Activated B cell treated with CpG ODN at 0.5 μM for 24 hours (primary cell): ENCODE measurements at regions not wholly inside any gene's neighbourhood (a gene's known extent, or its start where the extent isn't known, plus 50 kb on each side); places are given as distances from the start of the nearest gene placed in this dataset.

Source experiments
- ATAC-seq: fragments of 200-7000 bp; cut with Tn5 transposase; one replicate; pipeline ENCODE4 v1.10.0; 2021; ENCODE audit warnings: low read depth, mild to moderate bottlenecking, moderate library complexity
- CTCF ChIA-PET: fragments of 350-600 bp; sonication (Branson Sonifier 250); formaldehyde crosslinking; loops from one replicate; lab custom pipeline; 2021; ENCODE audit warnings: antibody characterized with exemption; lab: Charles Lee
- POLR2A ChIA-PET: fragments of 350-600 bp; sonication (Branson Sonifier 250); formaldehyde crosslinking; loops from one replicate; lab custom pipeline; 2021; ENCODE audit warnings: antibody characterized with exemption; lab: Charles Lee
- DNase-seq: peaks from one replicate; pipeline ENCODE4 v3.0.0; 2022
- H3K27ac Mint-ChIP-seq: one replicate; pipeline ENCODE4 v1.8.0; 2020; ENCODE audit warnings: mixed read lengths
- H3K27me3 Mint-ChIP-seq: one replicate; pipeline ENCODE4 v1.8.0; 2021; ENCODE audit warnings: mixed read lengths
- H3K36me3 Mint-ChIP-seq: one replicate; pipeline ENCODE4 v1.8.0; 2021; ENCODE audit warnings: low read depth, mixed read lengths
- H3K4me1 Mint-ChIP-seq: one replicate; pipeline ENCODE4 v1.8.0; 2021; ENCODE audit warnings: mixed read lengths
- H3K4me3 Mint-ChIP-seq: one replicate; pipeline ENCODE4 v1.8.0; 2020; ENCODE audit warnings: mild to moderate bottlenecking, mixed read lengths
- H3K9me3 Mint-ChIP-seq: one replicate; pipeline ENCODE4 v1.8.0; 2020; ENCODE audit warnings: mixed read lengths
- CTCF ChIP-seq: fragments of 200-600 bp; IDR thresholded peaks from one replicate; pipeline ENCODE4 v1.8.0; 2022; ENCODE audit warnings: antibody characterized with exemption, mild to moderate bottlenecking
- intact Hi-C: fragments of 100-400 bp; cut with micrococcal nuclease; formaldehyde crosslinking; loops from one replicate; pipeline ENCODE4 v1.15.1; 2024

- DNase-seq: no peak
- TF ChIP-seq CTCF: no peak
- no peak for ATAC-seq
- ChIA-PET POLR2A (no interaction called here), CTCF (no interaction called here)
- intact Hi-C loops: no loop called here
- Mint-ChIP-seq H3K9me3 (no peaks in the 10 kb centered on the region), H3K27me3 (peaks cover 17% of the 10 kb centered on the region), H3K4me3 (no peak overlapping the region), H3K36me3 (no peaks in the 10 kb centered on the region), H3K27ac (no peak overlapping the region), H3K4me1 (no peaks in the 10 kb centered on the region)
These were observed 170.3 kb downstream of the NUP210 start for GRCh38 chr3:13249664-13250390.

- Mint-ChIP-seq H3K27ac (no peak overlapping the region), H3K4me3 (no peak overlapping the region), H3K27me3 (peaks cover 16% of the 10 kb centered on the region), H3K4me1 (no peaks in the 10 kb centered on the region), H3K9me3 (no peaks in the 10 kb centered on the region), H3K36me3 (no peaks in the 10 kb centered on the region)
- no peak for DNase-seq
- ATAC-seq: no peak
- intact Hi-C loops: no loop called here
- ChIA-PET CTCF (no interaction called here), POLR2A (no interaction called here)
- no peak for TF ChIP-seq CTCF
These were observed 171.5 kb downstream of the NUP210 start for GRCh38 chr3:13248640-13249039.

DNA sequence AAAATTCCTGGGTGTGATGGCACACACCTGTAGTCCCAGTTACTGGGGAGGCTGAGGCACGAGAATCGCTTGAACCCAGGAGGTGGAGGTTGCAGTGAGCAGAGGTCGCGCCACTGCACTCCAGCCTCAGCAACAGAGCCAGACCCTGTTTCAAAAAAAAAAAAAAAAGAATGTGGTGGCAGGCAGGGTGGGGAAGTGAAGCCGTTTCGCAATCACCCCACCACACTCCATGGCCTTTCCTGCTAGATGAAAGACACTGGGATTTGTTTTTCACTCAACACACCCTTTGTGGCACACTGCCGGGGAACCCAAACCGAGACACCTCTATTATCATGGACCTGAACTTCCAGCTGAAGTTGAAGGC lies 172.4 kb upstream of the IQSEC1 start:
- H3K36me3 Mint-ChIP-seq: no peaks in the 10 kb centered on the region
- DNase-seq (no peak), ATAC-seq (no peak)
- H3K4me3 Mint-ChIP-seq: no peak overlapping the region
- H3K27me3 Mint-ChIP-seq: peaks cover 2% of the 10 kb centered on the region
- intact Hi-C loops: no loop called here
- no peaks in the 10 kb centered on the region for H3K9me3 Mint-ChIP-seq
- POLR2A ChIA-PET: no interaction called here
- TF ChIP-seq CTCF: no peak
- CTCF ChIA-PET: no interaction called here
- H3K27ac Mint-ChIP-seq: no peak overlapping the region
- H3K4me1 Mint-ChIP-seq: no peaks in the 10 kb centered on the region

GRCh38 chr3:13243586-13243985 lies 170.4 kb upstream of the IQSEC1 start:
- POLR2A ChIA-PET: interaction anchor here (0.5 kb wide), 1 partner anchor 651 kb away, joined by 3 read pairs; no protein-coding TSS in a partner anchor

DNA sequence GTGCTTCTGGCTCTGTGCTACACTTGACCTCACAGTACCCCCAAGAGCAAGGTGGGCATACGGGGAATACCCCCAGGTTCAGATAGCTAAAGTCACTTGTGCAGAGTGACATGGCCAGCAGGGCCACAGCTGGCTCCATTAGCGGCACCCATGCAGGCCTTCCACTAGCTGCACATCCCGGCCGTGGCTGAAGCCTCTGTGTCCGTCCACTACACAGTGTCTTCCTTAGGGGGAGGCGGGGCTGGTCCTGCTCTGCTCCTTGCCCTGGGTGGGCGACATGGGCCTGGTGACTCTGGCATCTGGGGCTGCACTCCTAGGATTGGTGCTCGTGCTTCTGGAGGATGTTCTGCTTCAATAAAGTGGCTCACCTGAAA lies 169.1 kb upstream of the IQSEC1 start:
- no peak for DNase-seq
- intact Hi-C loops: no loop called here
- H3K4me1 Mint-ChIP-seq: no peaks in the 10 kb centered on the region
- no peak overlapping the region for H3K4me3 Mint-ChIP-seq
- no peak for ATAC-seq
- no peaks in the 10 kb centered on the region for H3K27me3 Mint-ChIP-seq
- no peaks in the 10 kb centered on the region for H3K36me3 Mint-ChIP-seq
- no peaks in the 10 kb centered on the region for H3K9me3 Mint-ChIP-seq
- H3K27ac Mint-ChIP-seq: no peak overlapping the region
- ChIA-PET POLR2A (no interaction called here), CTCF (no interaction called here)
- TF ChIP-seq CTCF: no peak

More at GRCh38 chr3:13243586-13243985, 170.4 kb upstream of the IQSEC1 start:
- intact Hi-C loops: no loop called here
- ATAC-seq (no peak), DNase-seq (no peak)
- CTCF ChIA-PET: no interaction called here
- Mint-ChIP-seq H3K9me3 (no peaks in the 10 kb centered on the region), H3K4me1 (no peaks in the 10 kb centered on the region), H3K36me3 (no peaks in the 10 kb centered on the region), H3K4me3 (no peak overlapping the region), H3K27ac (no peak overlapping the region), H3K27me3 (no peaks in the 10 kb centered on the region)
- no peak for TF ChIP-seq CTCF
